ENCODE measurements at regions not wholly inside any gene's neighbourhood (a gene's known extent, or its start where the extent isn't known, plus 50 kb on each side); places are given as distances from the start of the nearest gene placed in this dataset.

DNA sequence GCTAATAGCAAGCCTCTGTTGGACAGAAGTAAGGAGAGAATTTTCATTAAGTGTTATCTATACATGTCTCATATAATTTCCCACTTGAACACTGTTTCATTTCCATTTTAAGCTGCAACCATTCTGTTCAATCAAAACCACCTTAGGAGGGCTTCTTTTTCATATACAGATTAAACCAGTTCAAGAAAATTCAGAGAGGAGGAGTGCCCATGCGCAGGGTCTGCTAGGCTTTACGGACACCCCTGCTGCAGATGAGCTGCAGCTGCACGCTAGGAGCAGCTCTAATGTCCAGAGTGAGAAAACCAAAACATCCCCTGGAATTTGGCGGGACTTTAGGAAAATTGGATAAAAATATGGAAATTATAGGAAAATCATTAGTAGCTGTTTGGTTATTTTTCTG is 541.0 kb downstream of the SPRY1 start:
- H2AFZ ChIP-seq (ENCODE audit: low read length): no peak overlapping the region

DNA sequence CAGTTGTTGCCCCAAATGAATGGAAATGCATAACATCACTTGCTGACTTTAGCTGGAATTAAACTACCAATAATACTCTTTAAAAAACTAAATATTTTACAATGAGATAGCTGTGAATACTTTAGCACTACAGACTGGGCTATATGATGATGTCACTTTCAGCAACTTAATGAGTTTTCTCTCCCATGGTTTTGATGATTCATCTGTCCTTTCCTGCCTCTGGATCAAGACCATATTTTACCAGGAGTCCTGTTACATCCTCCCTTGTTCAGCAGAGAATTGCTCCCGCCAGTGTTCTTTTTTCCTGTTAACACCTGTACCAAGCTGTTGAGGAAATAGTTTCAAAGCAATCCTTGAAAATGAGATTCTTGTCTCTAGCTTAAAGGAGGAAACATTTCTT is 543.0 kb downstream of the SPRY1 start:
- Histone ChIP-seq H3K27me3 (ENCODE audit: control insufficient read depth, insufficient read depth, low read length) (no peaks in the 10 kb centered on the region), H3K27ac (ENCODE audit: insufficient read depth, low read length) (no peak overlapping the region), H2AFZ (ENCODE audit: low read length) (no peak overlapping the region), H3K9me3 (ENCODE audit: control insufficient read depth, insufficient read depth, low read depth, low read length) (no peaks in the 10 kb centered on the region), H4K20me1 (ENCODE audit: control insufficient read depth, extremely low read depth, insufficient read depth, low read length) (no peaks in the 10 kb centered on the region), H3K9ac (ENCODE audit: insufficient read depth, low read length) (no peak overlapping the region), H3K4me1 (ENCODE audit: control insufficient read depth, extremely low read depth, insufficient read depth, low read length) (no peaks in the 10 kb centered on the region), H3K36me3 (ENCODE audit: control insufficient read depth, insufficient read depth, low read length) (no peaks in the 10 kb centered on the region), H3K4me3 (replicated peaks in 1 of 4; ENCODE audit: control extremely low read depth in 1 of 4, insufficient read depth in 1 of 4, low read depth in 3 of 4, low read length in 4 of 4) (no peak overlapping the region), H3K4me2 (ENCODE audit: extremely low read depth, insufficient read depth, low read length) (no peak overlapping the region), H3K79me2 (ENCODE audit: control insufficient read depth, insufficient read depth, low read length) (no peaks in the 10 kb centered on the region)
- DNase-seq (ENCODE audit: low read depth in 2 of 2): peak; percentile 85 to 91
- no peak for TF ChIP-seq CTCF (conservative IDR thresholded peaks at IDR 0.05 in 1 of 2, IDR thresholded peaks at IDR 0.05 in 1 of 2; ENCODE audit: low read depth in 1 of 2, low read length in 2 of 2)

More for the DNA sequence above, 541.0 kb downstream of the SPRY1 start:
- Histone ChIP-seq H3K79me2 (ENCODE audit: control insufficient read depth, insufficient read depth, low read length) (no peaks in the 10 kb centered on the region), H3K4me1 (ENCODE audit: control insufficient read depth, extremely low read depth, insufficient read depth, low read length) (no peaks in the 10 kb centered on the region), H3K4me3 (replicated peaks in 1 of 4; ENCODE audit: control extremely low read depth in 1 of 4, insufficient read depth in 1 of 4, low read depth in 3 of 4, low read length in 4 of 4) (no peak overlapping the region), H3K9ac (ENCODE audit: insufficient read depth, low read length) (no peak overlapping the region), H3K27ac (ENCODE audit: insufficient read depth, low read length) (no peak overlapping the region), H3K36me3 (ENCODE audit: control insufficient read depth, insufficient read depth, low read length) (no peaks in the 10 kb centered on the region), H3K9me3 (ENCODE audit: control insufficient read depth, insufficient read depth, low read depth, low read length) (no peaks in the 10 kb centered on the region), H3K4me2 (ENCODE audit: extremely low read depth, insufficient read depth, low read length) (no peak overlapping the region), H4K20me1 (ENCODE audit: control insufficient read depth, extremely low read depth, insufficient read depth, low read length) (no peaks in the 10 kb centered on the region), H3K27me3 (ENCODE audit: control insufficient read depth, insufficient read depth, low read length) (no peaks in the 10 kb centered on the region)
- no peak for TF ChIP-seq EZH2 (IDR thresholded peaks at IDR 0.05; ENCODE audit: low read length, missing control alignments)
- peak in 1 of 2 donors; percentile 1 for TF ChIP-seq CTCF (conservative IDR thresholded peaks at IDR 0.05 in 1 of 2, IDR thresholded peaks at IDR 0.05 in 1 of 2; ENCODE audit: low read depth in 1 of 2, low read length in 2 of 2)
- peak in 1 of 2 donors; percentile 19 for DNase-seq (ENCODE audit: low read depth in 2 of 2)

- no peak overlapping the region for H3K9ac ChIP-seq (ENCODE audit: insufficient read depth, low read length)
- no peak overlapping the region for H3K4me2 ChIP-seq (ENCODE audit: extremely low read depth, insufficient read depth, low read length)
- no peak overlapping the region for H2AFZ ChIP-seq (ENCODE audit: low read length)
- H3K4me1 ChIP-seq (ENCODE audit: control insufficient read depth, extremely low read depth, insufficient read depth, low read length): no peaks in the 10 kb centered on the region
- H4K20me1 ChIP-seq (ENCODE audit: control insufficient read depth, extremely low read depth, insufficient read depth, low read length): no peaks in the 10 kb centered on the region
- no peak for DNase-seq (ENCODE audit: low read depth in 2 of 2)
- H3K27ac ChIP-seq (ENCODE audit: insufficient read depth, low read length): no peak overlapping the region
- H3K9me3 ChIP-seq (ENCODE audit: control insufficient read depth, insufficient read depth, low read depth, low read length): no peaks in the 10 kb centered on the region
- H3K27me3 ChIP-seq (ENCODE audit: control insufficient read depth, insufficient read depth, low read length): no peaks in the 10 kb centered on the region
- no peaks in the 10 kb centered on the region for H3K36me3 ChIP-seq (ENCODE audit: control insufficient read depth, insufficient read depth, low read length)
- no peak for TF ChIP-seq EZH2 (IDR thresholded peaks at IDR 0.05; ENCODE audit: low read length, missing control alignments)
- TF ChIP-seq CTCF (conservative IDR thresholded peaks at IDR 0.05 in 1 of 2, IDR thresholded peaks at IDR 0.05 in 1 of 2; ENCODE audit: low read depth in 1 of 2, low read length in 2 of 2): no peak
- no peak overlapping the region for H3K4me3 ChIP-seq (replicated peaks in 1 of 4; ENCODE audit: control extremely low read depth in 1 of 4, insufficient read depth in 1 of 4, low read depth in 3 of 4, low read length in 4 of 4)
- H3K79me2 ChIP-seq (ENCODE audit: control insufficient read depth, insufficient read depth, low read length): no peaks in the 10 kb centered on the region
Measured at GRCh38 chr4:123940604-123941003, 544.0 kb downstream of the SPRY1 start.

Data from fibroblast of lung (primary cell).